ENCODE measurements at regions not wholly inside any gene's neighbourhood (a gene's known extent, or its start where the extent isn't known, plus 50 kb on each side); places are given as distances from the start of the nearest gene placed in this dataset.

GRCh38 chr2:168396131-168396530, 59.9 kb upstream of the CERS6 start:
- DNase-seq (ENCODE audit: low spot score in 2 of 2, unreplicated experiment in 2 of 2), result no peak
- H3K9me3 Mint-ChIP-seq, result peaks cover 27% of the 10 kb centered on the region
- no peaks in the 10 kb centered on the region for H3K27me3 Mint-ChIP-seq (ENCODE audit: low read depth)
- H3K4me3 Mint-ChIP-seq, result no peak overlapping the region
- TF ChIP-seq CTCF (IDR thresholded peaks at IDR 0.05; ENCODE audit: unreplicated experiment), result no peak
- H3K27ac Mint-ChIP-seq, result peak overlapping the region; percentile 80
- peaks cover 23% of the 10 kb centered on the region for H3K4me1 Mint-ChIP-seq
- H3K36me3 Mint-ChIP-seq, result peaks cover 2% of the 10 kb centered on the region

- Mint-ChIP-seq H3K4me1 (peaks cover 28% of the 10 kb centered on the region), H3K36me3 (peaks cover 2% of the 10 kb centered on the region), H3K27me3 (ENCODE audit: low read depth) (no peaks in the 10 kb centered on the region), H3K4me3 (no peak overlapping the region), H3K9me3 (peaks cover 27% of the 10 kb centered on the region), H3K27ac (no peak overlapping the region)
- DNase-seq (ENCODE audit: low spot score in 2 of 2, unreplicated experiment in 2 of 2), result no peak
- TF ChIP-seq CTCF (IDR thresholded peaks at IDR 0.05; ENCODE audit: unreplicated experiment), result no peak
Measured at GRCh38 chr2:168397629-168398028, 58.4 kb upstream of the CERS6 start.

- Mint-ChIP-seq H3K27ac (no peak overlapping the region), H3K27me3 (ENCODE audit: low read depth) (no peaks in the 10 kb centered on the region), H3K9me3 (peaks cover 28% of the 10 kb centered on the region), H3K36me3 (no peaks in the 10 kb centered on the region), H3K4me3 (no peak overlapping the region), H3K4me1 (peaks cover 19% of the 10 kb centered on the region)
- DNase-seq (ENCODE audit: low spot score in 2 of 2, unreplicated experiment in 2 of 2), result no peak
- TF ChIP-seq CTCF (IDR thresholded peaks at IDR 0.05; ENCODE audit: unreplicated experiment), result no peak
Measured at GRCh38 chr2:168401048-168401556, 55.0 kb upstream of the CERS6 start.

- peaks cover 28% of the 10 kb centered on the region for H3K9me3 Mint-ChIP-seq
Measured at GRCh38 chr2:168401771-168402170, 54.3 kb upstream of the CERS6 start.

GRCh38 chr2:168402531-168402930, 53.5 kb upstream of the CERS6 start:
- DNase-seq (ENCODE audit: low spot score in 2 of 2, unreplicated experiment in 2 of 2), result no peak
- Mint-ChIP-seq H3K4me3 (no peak overlapping the region), H3K4me1 (peaks cover 10% of the 10 kb centered on the region), H3K27ac (no peak overlapping the region), H3K27me3 (ENCODE audit: low read depth) (no peaks in the 10 kb centered on the region), H3K9me3 (peaks cover 30% of the 10 kb centered on the region), H3K36me3 (peaks cover under 1% of the 10 kb centered on the region)
- no peak for TF ChIP-seq CTCF (IDR thresholded peaks at IDR 0.05; ENCODE audit: unreplicated experiment)

More at GRCh38 chr2:168401771-168402170, 54.3 kb upstream of the CERS6 start:
- Mint-ChIP-seq H3K27ac (no peak overlapping the region), H3K4me3 (no peak overlapping the region), H3K27me3 (ENCODE audit: low read depth) (no peaks in the 10 kb centered on the region), H3K36me3 (no peaks in the 10 kb centered on the region), H3K4me1 (peaks cover 13% of the 10 kb centered on the region)
- DNase-seq (ENCODE audit: low spot score in 2 of 2, unreplicated experiment in 2 of 2), result no peak
- no peak for TF ChIP-seq CTCF (IDR thresholded peaks at IDR 0.05; ENCODE audit: unreplicated experiment)

GRCh38 chr2:168403736-168404135, 52.3 kb upstream of the CERS6 start:
- Mint-ChIP-seq H3K9me3 (peaks cover 42% of the 10 kb centered on the region), H3K4me3 (no peak overlapping the region), H3K36me3 (peaks cover 7% of the 10 kb centered on the region), H3K4me1 (peaks cover 7% of the 10 kb centered on the region), H3K27ac (no peak overlapping the region), H3K27me3 (ENCODE audit: low read depth) (no peaks in the 10 kb centered on the region)
- no peak for TF ChIP-seq CTCF (IDR thresholded peaks at IDR 0.05; ENCODE audit: unreplicated experiment)
- no peak for DNase-seq (ENCODE audit: low spot score in 2 of 2, unreplicated experiment in 2 of 2)
